LNCaP clone FGC (cell line): ENCODE measurements at regions not wholly inside any gene's neighbourhood (a gene's known extent, or its start where the extent isn't known, plus 50 kb on each side); places are given as distances from the start of the nearest gene placed in this dataset.

Experiments
- DNase-seq: peaks from one replicate; pipeline ENCODE4 v3.0.0-alpha.2; 2011; ENCODE audit warnings: low read depth
- H3K4me3 ChIP-seq: 2 replicates; pipeline ENCODE4 v1.5.1; 2011; ENCODE audit warnings: mild to moderate bottlenecking, low read depth, low read length, control low read depth
- TF ChIP-seq, protein P1 (sequence below): IDR thresholded peaks from 2 replicates; pipeline ENCODE4 v1.5.1; 2012; ENCODE audit warnings: mild to moderate bottlenecking; ENCODE audit not compliant: control insufficient read depth, insufficient read depth; ENCODE audit errors: extremely low read depth

DNA sequence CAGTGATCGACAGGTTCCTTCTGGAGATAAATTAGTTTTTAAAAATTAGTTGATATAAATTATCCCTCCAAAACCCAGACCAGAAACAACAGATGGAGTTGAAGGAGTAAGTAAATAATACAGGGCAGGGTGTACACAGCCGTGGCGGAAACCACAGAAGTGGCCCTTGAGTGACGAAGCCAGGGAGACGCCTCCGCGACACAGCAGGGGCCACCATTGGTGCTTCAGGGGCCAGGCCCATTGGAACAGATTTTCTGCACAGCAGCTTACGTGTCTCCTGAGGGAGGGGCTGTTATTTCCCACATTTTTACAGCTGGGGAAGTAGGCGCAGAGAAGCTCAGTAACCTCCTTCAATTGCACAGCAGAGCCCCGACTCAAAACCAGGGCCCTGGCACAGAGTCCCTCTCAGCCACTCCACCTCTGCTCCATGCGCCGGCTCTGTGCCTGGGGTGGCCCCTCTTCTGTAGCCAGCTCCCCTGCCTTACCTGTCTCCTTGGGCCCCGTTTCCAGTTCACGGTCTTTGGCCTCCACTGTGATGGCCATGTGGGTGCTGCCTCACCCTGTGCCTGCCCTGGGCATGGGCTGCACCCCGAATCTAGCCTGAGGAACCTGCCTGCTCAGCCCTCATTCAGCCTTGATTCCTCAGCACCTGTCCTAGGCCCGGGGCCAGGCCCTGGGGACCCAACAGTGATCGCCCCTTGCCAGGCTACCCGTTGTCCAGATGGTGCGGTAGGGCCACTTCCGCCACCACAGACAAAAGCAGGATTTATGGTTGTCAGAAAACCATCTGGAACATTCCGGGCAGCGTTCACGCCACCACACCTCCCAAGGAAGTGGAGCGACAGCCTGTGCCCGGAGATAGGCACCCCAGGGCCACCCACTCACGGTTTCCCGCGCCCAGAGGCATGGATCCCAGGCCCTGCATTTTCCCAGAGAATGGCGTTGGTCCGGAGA lies 128.5 kb upstream of the GSE1 start:
- TF ChIP-seq, protein P1, sequence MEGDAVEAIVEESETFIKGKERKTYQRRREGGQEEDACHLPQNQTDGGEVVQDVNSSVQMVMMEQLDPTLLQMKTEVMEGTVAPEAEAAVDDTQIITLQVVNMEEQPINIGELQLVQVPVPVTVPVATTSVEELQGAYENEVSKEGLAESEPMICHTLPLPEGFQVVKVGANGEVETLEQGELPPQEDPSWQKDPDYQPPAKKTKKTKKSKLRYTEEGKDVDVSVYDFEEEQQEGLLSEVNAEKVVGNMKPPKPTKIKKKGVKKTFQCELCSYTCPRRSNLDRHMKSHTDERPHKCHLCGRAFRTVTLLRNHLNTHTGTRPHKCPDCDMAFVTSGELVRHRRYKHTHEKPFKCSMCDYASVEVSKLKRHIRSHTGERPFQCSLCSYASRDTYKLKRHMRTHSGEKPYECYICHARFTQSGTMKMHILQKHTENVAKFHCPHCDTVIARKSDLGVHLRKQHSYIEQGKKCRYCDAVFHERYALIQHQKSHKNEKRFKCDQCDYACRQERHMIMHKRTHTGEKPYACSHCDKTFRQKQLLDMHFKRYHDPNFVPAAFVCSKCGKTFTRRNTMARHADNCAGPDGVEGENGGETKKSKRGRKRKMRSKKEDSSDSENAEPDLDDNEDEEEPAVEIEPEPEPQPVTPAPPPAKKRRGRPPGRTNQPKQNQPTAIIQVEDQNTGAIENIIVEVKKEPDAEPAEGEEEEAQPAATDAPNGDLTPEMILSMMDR, result no peak
- no peak overlapping the region for H3K4me3 ChIP-seq
- DNase-seq, result no peak

DNA sequence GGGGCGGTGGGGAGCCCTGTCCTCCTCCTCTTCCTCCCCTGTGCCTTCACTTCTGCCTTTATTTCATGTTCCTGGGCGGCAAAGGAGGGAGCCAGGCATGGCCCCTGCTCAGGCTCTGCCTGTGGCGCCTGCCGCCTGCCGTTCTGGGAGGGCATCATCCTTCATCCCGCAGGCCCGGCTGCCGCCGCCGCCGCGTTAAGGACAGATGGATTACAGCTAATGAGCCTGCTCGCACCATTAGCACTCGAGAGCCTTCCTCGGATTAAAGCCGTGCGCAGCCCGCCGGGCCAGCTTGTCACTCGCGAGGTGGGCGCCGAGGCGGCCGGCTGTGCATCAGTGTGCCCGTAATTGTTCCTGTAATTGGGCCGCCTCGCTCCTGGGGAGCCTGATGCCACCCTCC lies 127.7 kb upstream of the GSE1 start:
- TF ChIP-seq, protein P1, result no peak
- H3K4me3 ChIP-seq, result no peak overlapping the region
- no peak for DNase-seq

DNA sequence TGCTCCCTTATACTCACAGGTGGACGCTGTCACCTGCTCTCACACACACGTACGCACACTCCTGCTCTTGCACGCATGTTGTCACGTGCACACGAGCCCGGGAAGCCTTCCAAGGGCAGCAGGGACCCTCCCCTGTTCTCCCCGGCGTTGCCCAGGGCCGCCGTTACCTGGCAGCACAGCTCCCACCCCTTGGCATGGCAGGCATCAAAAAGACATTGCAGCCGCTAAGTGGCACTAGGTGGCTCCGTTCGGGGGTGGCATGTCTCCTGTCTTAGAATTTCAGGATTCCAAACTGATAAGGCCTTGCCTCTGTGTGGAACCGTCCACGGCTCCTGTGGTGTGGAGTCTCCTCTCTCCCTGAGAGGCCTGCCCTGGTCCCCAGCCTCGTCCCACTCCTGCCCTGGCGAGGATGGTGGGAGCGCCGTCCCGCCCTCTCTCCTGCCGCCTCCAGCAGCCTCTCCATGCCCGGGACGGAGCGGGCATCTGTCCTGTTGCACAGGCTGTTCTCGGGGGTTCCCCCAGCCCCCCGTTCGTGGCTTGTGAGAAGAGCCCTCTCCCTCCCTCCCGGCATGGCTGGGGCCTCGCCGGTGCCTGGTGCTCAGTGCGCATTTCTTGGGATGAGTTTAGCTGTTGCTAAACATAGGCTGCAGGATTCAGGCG lies 126.7 kb upstream of the GSE1 start:
- H3K4me3 ChIP-seq, result no peak overlapping the region
- TF ChIP-seq, protein P1, result no peak
- no peak for DNase-seq

DNA sequence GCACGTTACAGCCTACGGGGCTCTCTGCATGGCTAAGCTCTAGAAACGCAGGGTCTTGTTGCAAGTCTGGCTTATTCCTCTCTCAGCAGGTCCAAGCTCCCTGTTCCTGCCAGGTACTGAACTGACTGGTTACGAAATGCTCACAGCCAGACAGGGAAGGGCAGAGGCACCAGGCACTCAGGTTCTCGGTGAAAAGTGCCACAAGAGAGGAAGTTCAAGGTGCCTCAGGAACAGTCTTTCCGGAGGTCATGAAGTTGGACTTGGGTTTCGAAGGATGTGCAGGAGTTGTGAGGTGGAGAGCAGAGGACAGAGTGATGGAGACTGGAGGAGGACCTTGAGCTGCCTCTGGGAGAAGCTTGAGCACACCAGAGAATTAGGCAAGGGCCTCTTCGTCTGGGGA lies 124.7 kb upstream of the GSE1 start:
- TF ChIP-seq, protein P1, result no peak
- no peak for DNase-seq
- no peak overlapping the region for H3K4me3 ChIP-seq

DNA sequence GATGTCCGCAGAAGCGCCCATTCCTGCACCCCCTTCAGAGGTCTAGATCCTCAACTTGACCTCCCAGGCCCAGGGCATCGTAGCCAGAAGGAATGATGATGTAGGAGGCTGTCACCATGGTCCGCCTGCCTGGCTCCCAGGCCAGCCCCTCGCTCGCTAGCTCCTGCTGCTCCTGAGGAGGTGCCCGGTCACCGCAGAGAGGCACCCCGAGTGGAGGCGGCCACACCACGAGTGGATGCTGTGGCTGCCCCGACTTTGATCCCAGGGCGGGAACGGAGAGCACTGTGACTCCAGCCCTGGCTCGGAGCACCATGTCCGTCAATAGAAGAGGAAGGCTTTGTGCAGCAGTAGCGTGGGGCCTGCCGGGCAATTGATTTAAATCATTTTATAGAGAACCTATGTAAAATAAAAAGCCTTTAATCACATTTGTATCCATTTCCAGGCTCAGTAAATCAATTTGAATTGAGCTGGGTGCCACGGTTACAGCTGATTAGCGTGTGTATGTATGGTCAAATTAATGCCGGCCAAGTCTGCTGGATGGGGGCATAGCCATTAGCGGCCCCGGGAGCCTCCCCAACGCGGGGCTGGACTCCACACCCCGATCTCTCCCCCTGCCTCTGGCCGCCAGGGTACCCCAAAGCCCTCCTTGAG lies 122.6 kb upstream of the GSE1 start:
- TF ChIP-seq, protein P1, result no peak
- H3K4me3 ChIP-seq, result no peak overlapping the region
- no peak for DNase-seq

DNA sequence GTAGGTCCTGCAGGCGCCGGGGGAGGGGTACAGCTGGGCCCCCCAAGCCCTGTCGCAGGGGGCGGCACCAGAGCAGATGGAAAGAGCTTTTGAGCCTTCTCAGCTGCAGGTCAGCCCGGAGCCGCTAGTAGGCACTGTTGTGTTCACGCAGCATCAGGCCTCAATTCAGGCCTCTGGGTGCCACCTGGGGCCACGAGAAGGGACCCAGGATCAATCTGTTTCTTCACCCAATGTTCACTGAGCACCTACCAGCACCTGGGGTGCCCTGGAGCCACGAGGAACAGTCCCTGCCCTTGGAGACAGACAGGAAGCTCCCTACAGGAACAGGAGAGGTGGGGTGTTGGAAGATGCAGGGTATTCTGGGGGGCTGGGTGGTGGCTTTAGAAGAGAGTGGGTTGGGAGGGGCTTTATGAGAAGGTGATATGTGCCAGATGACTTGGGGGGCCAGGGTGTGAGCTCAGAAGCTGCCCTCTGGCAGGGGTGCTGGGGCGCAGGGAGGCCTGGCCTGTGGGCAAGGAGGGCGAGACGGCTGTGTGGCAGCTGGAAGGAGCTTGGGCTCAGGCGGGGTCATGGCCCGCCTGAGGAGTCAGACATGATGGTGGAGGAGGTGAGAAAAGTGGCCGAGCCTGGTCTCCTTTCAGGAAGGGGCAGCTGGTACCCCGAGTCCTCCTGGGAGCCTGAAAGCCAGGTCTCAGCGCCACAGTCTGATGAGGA lies 121.9 kb upstream of the GSE1 start:
- TF ChIP-seq, protein P1, result peak; percentile 88
- H3K4me3 ChIP-seq, result 0 out of 2 replicates have a peak overlapping the region, but pooled peaks have one; percentile 5
- no peak for DNase-seq
